HL-60/S4 treated with retinoic acid at 250 ng/mL for 4 days and 3 days (cell line): ENCODE measurements at regions not wholly inside any gene's neighbourhood (a gene's known extent, or its start where the extent isn't known, plus 50 kb on each side); places are given as distances from the start of the nearest gene placed in this dataset.

Experiments
- in situ Hi-C: fragments of 300-500 bp; cut with MboI; formaldehyde crosslinking; loops from 2 replicates; pipeline ENCODE4 v1.7.0; 2022; ENCODE audit warnings: low sequenced_read_pairs

GRCh38 chr14:22513066-22513812, 75.8 kb downstream of the DAD1 start:
- in situ Hi-C loops = no loop called here

GRCh38 chr14:22512106-22512814, 76.8 kb downstream of the DAD1 start:
- in situ Hi-C loops = no loop called here

- in situ Hi-C loops = no loop called here
These were observed 78.4 kb downstream of the DAD1 start for GRCh38 chr14:22510527-22511110.

GRCh38 chr14:22509751-22510300, 79.2 kb downstream of the DAD1 start:
- in situ Hi-C loops = no loop called here

GRCh38 chr14:22509036-22509709, 79.9 kb downstream of the DAD1 start:
- in situ Hi-C loops = no loop called here

- in situ Hi-C loops = no loop called here
These were observed 80.4 kb downstream of the DAD1 start for GRCh38 chr14:22508662-22509035.

- in situ Hi-C loops = no loop called here
These were observed 80.9 kb downstream of the DAD1 start for GRCh38 chr14:22508150-22508457.

GRCh38 chr14:22506778-22507351, 82.2 kb downstream of the DAD1 start:
- in situ Hi-C loops = no loop called here

- in situ Hi-C loops = no loop called here
These were observed 82.7 kb downstream of the DAD1 start for GRCh38 chr14:22506378-22506710.

- in situ Hi-C loops = no loop called here
These were observed 83.2 kb downstream of the DAD1 start for GRCh38 chr14:22505697-22506377.

- in situ Hi-C loops = no loop called here
These were observed 83.7 kb downstream of the DAD1 start for GRCh38 chr14:22505309-22505696.

GRCh38 chr14:22502551-22502950, 86.5 kb downstream of the DAD1 start:
- in situ Hi-C loops = no loop called here

- in situ Hi-C loops = no loop called here
These were observed 87.0 kb downstream of the DAD1 start for GRCh38 chr14:22502007-22502406.

- in situ Hi-C loops = no loop called here
These were observed 87.9 kb downstream of the DAD1 start for GRCh38 chr14:22500954-22501726.

GRCh38 chr14:22500525-22500924, 88.5 kb downstream of the DAD1 start:
- in situ Hi-C loops = no loop called here

- in situ Hi-C loops = no loop called here
These were observed 91.3 kb downstream of the DAD1 start for GRCh38 chr14:22497671-22498093.

- in situ Hi-C loops = no loop called here
These were observed 91.9 kb downstream of the DAD1 start for GRCh38 chr14:22497144-22497423.

- in situ Hi-C loops = no loop called here
These were observed 94.4 kb downstream of the DAD1 start for GRCh38 chr14:22494486-22495135.

GRCh38 chr14:22493753-22494152, 95.3 kb downstream of the DAD1 start:
- in situ Hi-C loops = no loop called here
